Naive thymus-derived CD4-positive, alpha-beta T cell (primary cell): ENCODE measurements at regions not wholly inside any gene's neighbourhood (a gene's known extent, or its start where the extent isn't known, plus 50 kb on each side); places are given as distances from the start of the nearest gene placed in this dataset.

ENCODE experiments used
- ATAC-seq: fragments of 150-1000 bp; cut with Tn5 transposase; 2 replicates; pipeline ENCODE4 v1.10.0; 2021; ENCODE audit warnings: mild to moderate bottlenecking, moderate library complexity
- CTCF ChIA-PET: fragments of 350-600 bp; sonication (Branson Sonifier 250); formaldehyde crosslinking; loops from one replicate; lab custom pipeline; 2021; ENCODE audit warnings: antibody characterized with exemption; lab: Charles Lee
- POLR2A ChIA-PET: fragments of 350-600 bp; sonication (Branson Sonifier 250); formaldehyde crosslinking; loops from one replicate; lab custom pipeline; 2021; ENCODE audit warnings: antibody characterized with exemption, inconsistent platforms; lab: Charles Lee
- DNase-seq, 9 donors: peaks; one replicate each; pipeline versions ENCODE4 v3.0.0 to v3.0.0-alpha.2; 2020 to 2022; ENCODE audit warnings: mixed read lengths in 1 of 9
- H3K27ac ChIP-seq: one replicate; pipeline ENCODE4 v1.7.0; 2013; ENCODE audit warnings: mild to moderate bottlenecking, low read depth, low read length, moderate library complexity
- H3K27me3 ChIP-seq, 2 donors: one replicate each; pipeline ENCODE4 v1.7.0; 2013; ENCODE audit warnings: low read length in 2 of 2, mild to moderate bottlenecking in 2 of 2, moderate library complexity in 2 of 2; ENCODE audit not compliant: control insufficient read depth in 2 of 2, insufficient read depth in 2 of 2
- H3K36me3 ChIP-seq, 3 experiments: 1 replicate in 2 of 3; 2 replicates in 1 of 3; pipeline ENCODE4 v1.7.0; 2013; ENCODE audit warnings: low read length in 3 of 3, mild to moderate bottlenecking in 3 of 3, moderate library complexity in 1 of 3; ENCODE audit not compliant: insufficient read depth in 3 of 3, control insufficient read depth in 2 of 3
- H3K4me1 ChIP-seq, 2 donors: one replicate each; pipeline ENCODE4 v1.7.0; 2013; ENCODE audit warnings: low read length in 2 of 2, mild to moderate bottlenecking in 2 of 2, moderate library complexity in 1 of 2; ENCODE audit not compliant: control insufficient read depth in 2 of 2, insufficient read depth in 2 of 2
- H3K4me3 ChIP-seq: 2 replicates; pipeline ENCODE4 v1.7.0; 2013; ENCODE audit warnings: mild to moderate bottlenecking, low read length
- H3K9me3 ChIP-seq, 3 experiments: 1 replicate in 2 of 3; 2 replicates in 1 of 3; pipeline ENCODE4 v1.7.0; 2013; ENCODE audit warnings: low read length in 3 of 3; ENCODE audit not compliant: control insufficient read depth in 2 of 3
- H3K27ac Mint-ChIP-seq, 9 donors: one replicate each; pipeline ENCODE4 v1.8.0; 2020 to 2022; ENCODE audit warnings: mixed read lengths in 9 of 9, mild to moderate bottlenecking in 8 of 9, moderate library complexity in 5 of 9, inconsistent platforms in 2 of 9
- H3K27me3 Mint-ChIP-seq, 5 donors: one replicate each; pipeline ENCODE4 v1.8.0; 2021 to 2022; ENCODE audit warnings: mixed read lengths in 5 of 5, mild to moderate bottlenecking in 1 of 5
- H3K36me3 Mint-ChIP-seq, 5 donors: one replicate each; pipeline ENCODE4 v1.8.0; 2020 to 2022; ENCODE audit warnings: mixed read lengths in 5 of 5, mild to moderate bottlenecking in 3 of 5, inconsistent platforms in 1 of 5
- H3K4me1 Mint-ChIP-seq, 7 donors: one replicate each; pipeline ENCODE4 v1.8.0; 2020 to 2022; ENCODE audit warnings: mixed read lengths in 7 of 7, mild to moderate bottlenecking in 3 of 7, inconsistent platforms in 1 of 7
- H3K4me3 Mint-ChIP-seq, 10 donors: one replicate each; pipeline ENCODE4 v1.8.0; 2020 to 2022; ENCODE audit warnings: mild to moderate bottlenecking in 10 of 10, mixed read lengths in 10 of 10, moderate library complexity in 6 of 10, inconsistent platforms in 2 of 10
- H3K9me3 Mint-ChIP-seq, 11 donors: one replicate each; pipeline ENCODE4 v1.8.0; 2020 to 2022; ENCODE audit warnings: mixed read lengths in 11 of 11, mild to moderate bottlenecking in 4 of 11, inconsistent platforms in 1 of 11, moderate library complexity in 1 of 11
- intact Hi-C, 2 donors: fragments of 100-400 bp; cut with micrococcal nuclease; formaldehyde crosslinking; loops; one replicate each; pipeline ENCODE4 v1.15.1; 2023

- CTCF ChIA-PET: no interaction called here
- no peak overlapping the region for H3K27ac ChIP-seq
Observed at GRCh38 chr19:31559494-31559893, 210.3 kb upstream of the TSHZ3 start.

GRCh38 chr19:31560086-31561060 is 211.1 kb upstream of the TSHZ3 start:
- Mint-ChIP-seq H3K9me3 (peaks cover 2 to 23% (median 11%) of the 10 kb centered on the region in 11 donors), H3K4me3 (no peak overlapping the region), H3K36me3 (peaks cover 0 to 4% (median 0%) of the 10 kb centered on the region in 5 donors), H3K4me1 (no peaks in the 10 kb centered on the region), H3K27ac (no peak overlapping the region), H3K27me3 (peaks cover 0 to 16% (median 7%) of the 10 kb centered on the region in 5 donors)
- CTCF ChIA-PET: no interaction called here
- POLR2A ChIA-PET: no interaction called here
- no peak for ATAC-seq
- no peak overlapping the region for H3K27ac ChIP-seq
- no peaks in the 10 kb centered on the region for H3K36me3 ChIP-seq
- no peaks in the 10 kb centered on the region for H3K9me3 ChIP-seq
- no peaks in the 10 kb centered on the region for H3K4me1 ChIP-seq
- no peak for DNase-seq
- H3K4me3 ChIP-seq: no peak overlapping the region
- no peaks in the 10 kb centered on the region for H3K27me3 ChIP-seq
- intact Hi-C loops: no loop called here

More at GRCh38 chr19:31559494-31559893, 210.3 kb upstream of the TSHZ3 start:
- Mint-ChIP-seq H3K27ac (no peak overlapping the region), H3K36me3 (peaks cover 0 to 4% (median 0%) of the 10 kb centered on the region in 5 donors), H3K9me3 (peaks cover 2 to 23% (median 8%) of the 10 kb centered on the region in 11 donors), H3K4me3 (no peak overlapping the region), H3K4me1 (no peaks in the 10 kb centered on the region), H3K27me3 (peaks cover 0 to 19% (median 4%) of the 10 kb centered on the region in 5 donors)
- Histone ChIP-seq H3K9me3 (no peaks in the 10 kb centered on the region), H3K4me3 (no peak overlapping the region), H3K4me1 (no peaks in the 10 kb centered on the region), H3K36me3 (no peaks in the 10 kb centered on the region), H3K27me3 (no peaks in the 10 kb centered on the region)
- POLR2A ChIA-PET: no interaction called here
- intact Hi-C loops: no loop called here
- no peak for DNase-seq
- no peak for ATAC-seq

DNA sequence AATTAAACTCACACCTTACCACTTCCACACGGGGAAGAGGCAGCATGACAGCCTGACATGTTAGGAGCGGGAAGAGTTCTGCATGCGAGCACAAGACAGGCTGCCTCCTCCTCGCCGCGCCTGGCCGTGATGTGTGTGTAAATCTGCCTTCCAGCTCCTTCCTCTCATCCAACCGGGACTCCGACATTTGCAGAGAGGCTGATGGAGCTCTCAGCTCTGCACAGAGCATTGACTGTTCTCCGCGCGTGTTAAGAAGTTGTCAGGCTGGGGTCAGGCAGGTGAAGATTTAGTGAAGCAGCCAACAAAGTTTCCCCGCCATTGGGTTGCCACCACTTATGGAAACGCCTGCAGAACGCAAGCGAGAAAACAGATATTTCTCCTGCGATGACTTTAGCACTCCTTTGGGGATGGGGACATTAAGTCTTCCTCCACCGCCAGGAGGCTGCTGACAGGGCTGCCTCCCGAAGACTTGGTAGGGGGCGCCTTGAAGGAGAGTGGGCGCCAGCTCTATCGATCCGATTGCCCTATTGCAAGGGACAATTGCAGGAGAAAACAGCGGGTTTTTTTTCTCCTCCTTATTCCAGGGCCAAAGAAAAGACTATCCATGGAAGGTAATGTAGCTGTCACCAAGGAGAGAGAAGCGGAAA is 213.9 kb upstream of the TSHZ3 start:
- no peak overlapping the region for H3K27ac Mint-ChIP-seq
- Histone ChIP-seq H3K27me3 (no peaks in the 10 kb centered on the region), H3K9me3 (no peaks in the 10 kb centered on the region), H3K36me3 (no peaks in the 10 kb centered on the region), H3K4me3 (no peak overlapping the region), H3K27ac (no peak overlapping the region), H3K4me1 (no peaks in the 10 kb centered on the region)
- peaks cover 0 to 18% (median 11%) of the 10 kb centered on the region in 5 donors for H3K27me3 Mint-ChIP-seq
- no peak for DNase-seq
- no peak for ATAC-seq
- no peaks in the 10 kb centered on the region for H3K4me1 Mint-ChIP-seq
- intact Hi-C loops: no loop called here
- POLR2A ChIA-PET: no interaction called here
- peaks cover 4 to 23% (median 11%) of the 10 kb centered on the region in 11 donors for H3K9me3 Mint-ChIP-seq
- no peak overlapping the region for H3K4me3 Mint-ChIP-seq
- CTCF ChIA-PET: no interaction called here
- H3K36me3 Mint-ChIP-seq: peaks cover 0 to 4% (median 0%) of the 10 kb centered on the region in 5 donors

GRCh38 chr19:31567776-31568175 is 218.5 kb upstream of the TSHZ3 start:
- H3K36me3 ChIP-seq: no peaks in the 10 kb centered on the region
- ATAC-seq (no peak), DNase-seq (no peak)
- H3K36me3 Mint-ChIP-seq: no peaks in the 10 kb centered on the region
- H3K4me1 ChIP-seq: no peaks in the 10 kb centered on the region
- no peaks in the 10 kb centered on the region for H3K4me1 Mint-ChIP-seq
- H3K4me3 Mint-ChIP-seq: no peak overlapping the region
- H3K27ac ChIP-seq: no peak overlapping the region
- CTCF ChIA-PET: no interaction called here
- intact Hi-C loops: no loop called here
- POLR2A ChIA-PET: no interaction called here
- H3K27me3 ChIP-seq: no peaks in the 10 kb centered on the region
- H3K27me3 Mint-ChIP-seq: peaks cover 0 to 17% (median 6%) of the 10 kb centered on the region in 5 donors
- no peak overlapping the region for H3K27ac Mint-ChIP-seq
- peaks cover 0 to 10% (median 1%) of the 10 kb centered on the region in 11 donors for H3K9me3 Mint-ChIP-seq
- no peak overlapping the region for H3K4me3 ChIP-seq
- no peaks in the 10 kb centered on the region for H3K9me3 ChIP-seq

DNA sequence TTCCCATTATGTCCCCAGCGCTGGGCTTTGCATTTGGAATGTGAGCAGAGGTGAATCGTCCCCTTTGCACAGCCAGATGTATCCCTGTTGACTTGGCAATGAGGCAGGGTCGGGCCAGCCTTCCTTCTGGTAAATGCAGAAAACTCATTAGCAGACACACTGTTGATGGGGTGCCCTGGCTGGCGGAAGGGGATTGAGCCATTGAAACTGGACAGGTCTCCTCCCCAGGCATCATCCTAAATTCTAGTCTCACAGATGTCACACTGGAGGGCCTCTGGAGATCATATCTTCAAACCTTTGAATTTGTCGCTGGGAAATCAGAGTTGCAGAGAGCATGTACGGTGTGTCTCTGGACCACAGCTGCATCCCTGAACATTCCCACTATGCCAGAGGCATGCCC is 219.5 kb upstream of the TSHZ3 start:
- Mint-ChIP-seq H3K27ac (no peak overlapping the region), H3K27me3 (peaks cover 0 to 20% (median 11%) of the 10 kb centered on the region in 5 donors), H3K4me1 (no peaks in the 10 kb centered on the region), H3K9me3 (peaks cover 0 to 10% (median 1%) of the 10 kb centered on the region in 11 donors), H3K4me3 (no peak overlapping the region), H3K36me3 (no peaks in the 10 kb centered on the region)
- H3K27me3 ChIP-seq: no peaks in the 10 kb centered on the region
- DNase-seq: no peak
- POLR2A ChIA-PET: no interaction called here
- ATAC-seq: no peak
- no peak overlapping the region for H3K27ac ChIP-seq
- intact Hi-C loops: no loop called here
- CTCF ChIA-PET: no interaction called here
- H3K4me1 ChIP-seq: no peaks in the 10 kb centered on the region
- no peaks in the 10 kb centered on the region for H3K36me3 ChIP-seq
- H3K4me3 ChIP-seq: no peak overlapping the region
- no peaks in the 10 kb centered on the region for H3K9me3 ChIP-seq

DNA sequence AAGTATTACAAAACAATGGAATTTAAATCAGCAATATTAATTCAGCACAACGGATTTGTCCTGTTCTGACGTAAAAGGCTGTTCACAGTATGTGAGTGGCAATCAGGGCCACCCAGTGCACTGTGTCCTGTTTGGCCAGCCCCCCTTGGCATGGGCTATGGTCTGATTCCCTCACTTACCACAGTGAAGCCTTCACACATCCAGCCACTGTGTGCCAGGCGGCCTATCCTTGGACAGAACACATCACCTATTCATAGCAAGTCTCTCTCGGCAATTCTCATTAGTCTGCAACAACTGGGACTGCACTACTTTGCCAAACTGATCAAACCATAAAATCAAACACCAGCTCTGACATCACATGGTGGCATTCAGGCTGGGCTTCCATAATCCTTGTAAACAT is 221.5 kb upstream of the TSHZ3 start:
- Histone ChIP-seq H3K36me3 (no peaks in the 10 kb centered on the region), H3K9me3 (no peaks in the 10 kb centered on the region), H3K4me3 (no peak overlapping the region), H3K27ac (no peak overlapping the region), H3K27me3 (no peaks in the 10 kb centered on the region), H3K4me1 (no peaks in the 10 kb centered on the region)
- intact Hi-C loops: no loop called here
- ATAC-seq (no peak), DNase-seq (no peak)
- ChIA-PET POLR2A (no interaction called here), CTCF (no interaction called here)
- H3K27ac Mint-ChIP-seq: no peak overlapping the region
- H3K4me3 Mint-ChIP-seq: no peak overlapping the region
- H3K4me1 Mint-ChIP-seq: no peaks in the 10 kb centered on the region
- H3K36me3 Mint-ChIP-seq: no peaks in the 10 kb centered on the region
- H3K9me3 Mint-ChIP-seq: peaks cover 0 to 5% (median 0%) of the 10 kb centered on the region in 11 donors
- peaks cover 0 to 16% (median 6%) of the 10 kb centered on the region in 5 donors for H3K27me3 Mint-ChIP-seq
